ENCODE measurements at regions not wholly inside any gene's neighbourhood (a gene's known extent, or its start where the extent isn't known, plus 50 kb on each side); places are given as distances from the start of the nearest gene placed in this dataset.

DNA sequence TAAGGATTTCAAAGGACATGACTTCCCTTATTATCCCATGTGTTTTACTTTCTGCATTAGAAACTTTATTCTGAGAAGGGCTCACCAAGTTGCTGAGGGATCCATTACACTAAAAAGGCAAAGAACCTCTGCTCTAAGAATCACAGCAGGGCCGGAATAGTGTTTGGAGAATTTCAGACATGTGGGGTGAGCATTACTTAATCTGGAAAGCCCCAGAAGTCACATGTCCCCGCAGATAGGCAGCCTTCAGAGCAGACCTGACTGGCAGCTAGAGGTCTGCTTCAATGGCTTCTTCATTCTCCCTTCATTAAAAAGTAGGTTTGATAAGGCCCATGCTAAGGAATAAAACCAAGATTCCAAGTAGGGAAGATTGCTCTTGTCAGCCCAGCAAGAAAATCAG is 52.6 kb upstream of the RBM15 start:
- DNase-seq (ENCODE audit: low spot score) (no peak), ATAC-seq (ENCODE audit: low read depth) (no peak)
- Histone ChIP-seq H3K27ac (ENCODE audit: poor library complexity, severe bottlenecking) (no peak overlapping the region), H3K4me1 (ENCODE audit: insufficient read depth, poor library complexity, severe bottlenecking) (no peaks in the 10 kb centered on the region), H3K9me3 (ENCODE audit: severe bottlenecking) (no peaks in the 10 kb centered on the region), H3K36me3 (ENCODE audit: low read depth) (no peaks in the 10 kb centered on the region), H3K27me3 (ENCODE audit: insufficient read depth, poor library complexity, severe bottlenecking) (no peaks in the 10 kb centered on the region), H3K4me3 (ENCODE audit: severe bottlenecking) (no peak overlapping the region)
- no peak for TF ChIP-seq CTCF (IDR thresholded peaks at IDR 0.05; ENCODE audit: poor library complexity, severe bottlenecking)

DNA sequence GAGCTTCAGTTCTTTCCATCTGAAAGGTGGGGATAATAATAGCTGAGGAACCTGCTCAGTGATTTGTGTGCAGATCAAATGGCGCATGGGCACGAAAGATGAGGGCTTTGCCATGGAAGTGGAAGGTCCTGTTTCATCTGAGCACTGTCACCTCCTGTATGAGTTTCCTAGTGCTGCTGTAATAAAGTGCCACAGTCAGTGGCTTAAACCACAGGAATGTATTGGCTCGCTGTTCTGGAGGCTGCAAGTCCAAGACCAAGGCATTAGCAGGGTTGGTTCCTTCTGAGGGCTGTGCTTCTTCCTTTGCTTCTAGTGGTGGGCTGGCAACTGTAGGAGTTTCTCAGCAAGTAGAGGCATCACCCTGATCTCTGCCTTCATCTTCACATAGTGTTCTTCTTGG is 51.1 kb upstream of the RBM15 start:
- no peaks in the 10 kb centered on the region for H3K9me3 ChIP-seq (ENCODE audit: severe bottlenecking)
- no peak for ATAC-seq (ENCODE audit: low read depth)
- DNase-seq (ENCODE audit: low spot score), result no peak
- H3K4me1 ChIP-seq (ENCODE audit: insufficient read depth, poor library complexity, severe bottlenecking), result peaks cover 4% of the 10 kb centered on the region
- no peak overlapping the region for H3K4me3 ChIP-seq (ENCODE audit: severe bottlenecking)
- TF ChIP-seq CTCF (IDR thresholded peaks at IDR 0.05; ENCODE audit: poor library complexity, severe bottlenecking), result no peak
- no peaks in the 10 kb centered on the region for H3K27me3 ChIP-seq (ENCODE audit: insufficient read depth, poor library complexity, severe bottlenecking)
- H3K36me3 ChIP-seq (ENCODE audit: low read depth), result no peaks in the 10 kb centered on the region
- no peak overlapping the region for H3K27ac ChIP-seq (ENCODE audit: poor library complexity, severe bottlenecking)

Data from RWPE2 (cell line).